ENCODE measurements at regions not wholly inside any gene's neighbourhood (a gene's known extent, or its start where the extent isn't known, plus 50 kb on each side); places are given as distances from the start of the nearest gene placed in this dataset.

- TF ChIP-seq SUZ12 (IDR thresholded peaks at IDR 0.05; ENCODE audit: extremely low read depth, insufficient read depth, insufficient read length) (no peak), ZNF274 (IDR thresholded peaks at IDR 0.05; ENCODE audit: low read depth, low read length) (no peak), YY1 (IDR thresholded peaks at IDR 0.05; ENCODE audit: insufficient read depth, insufficient read length) (no peak)
Observed at GRCh38 chrX:84717343-84717742, 215.1 kb upstream of the HDX start.

Data from NT2/D1 (cell line).